D721Med (cell line): ENCODE measurements at regions not wholly inside any gene's neighbourhood (a gene's known extent, or its start where the extent isn't known, plus 50 kb on each side); places are given as distances from the start of the nearest gene placed in this dataset.

ENCODE experiments used
- DNase-seq: peaks from one replicate; pipeline ENCODE4 v3.0.0; 2011; ENCODE audit warnings: low spot score; ENCODE audit not compliant: insufficient read length
- FAIRE-seq: peaks from 2 replicates; lab custom pipeline; 2011; peaks lifted over from hg19 to GRCh38; lab: Jason Lieb, UNC
- CTCF ChIP-seq: IDR thresholded peaks from 2 replicates; pipeline ENCODE4 v1.5.1; 2012; ENCODE audit warnings: mild to moderate bottlenecking, control low read depth; ENCODE audit not compliant: insufficient read depth; ENCODE audit errors: missing control alignments

- no peak for TF ChIP-seq CTCF
- DNase-seq: no peak
- no peak for FAIRE-seq
These were observed 55.6 kb upstream of the SPTLC1 start for GRCh38 chr9:92170848-92171247.

DNA sequence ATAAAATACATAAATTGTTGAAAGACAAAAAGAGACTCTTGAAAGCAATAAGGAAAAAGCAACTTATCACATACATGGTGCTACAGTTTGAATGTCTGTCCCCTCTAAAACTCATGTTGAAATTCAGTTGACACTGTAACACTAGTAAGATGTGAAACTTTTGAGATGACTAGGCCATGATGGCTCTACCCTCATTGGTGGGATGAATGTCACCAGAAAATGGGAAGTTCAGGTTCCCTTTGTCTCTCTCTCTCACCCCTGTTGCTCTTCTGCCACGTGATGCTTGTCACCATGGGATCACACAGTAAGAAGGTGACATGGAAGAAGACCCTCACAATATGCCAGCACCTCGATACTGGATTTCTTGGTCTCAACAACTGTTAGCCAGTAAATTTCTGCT lies 50.3 kb upstream of the SPTLC1 start:
- DNase-seq (no peak), FAIRE-seq (no peak)
- TF ChIP-seq CTCF: no peak
